Spleen (tissue), 3 donors: ENCODE measurements at regions not wholly inside any gene's neighbourhood (a gene's known extent, or its start where the extent isn't known, plus 50 kb on each side); places are given as distances from the start of the nearest gene placed in this dataset.

Experiments used
- POLR2A ChIP-seq, 3 donors: fragments of 450-650 bp; IDR thresholded peaks; one replicate each; pipeline ENCODE4 v1.5.1; 2017; ENCODE audit warnings: antibody characterized with exemption in 3 of 3, mild to moderate bottlenecking in 1 of 3
- POLR2AphosphoS5 ChIP-seq, 3 donors: sonication (generic); formaldehyde crosslinking; IDR thresholded peaks; one replicate each; pipeline ENCODE4 v1.5.1; 2017; ENCODE audit warnings: antibody characterized with exemption in 3 of 3

DNA sequence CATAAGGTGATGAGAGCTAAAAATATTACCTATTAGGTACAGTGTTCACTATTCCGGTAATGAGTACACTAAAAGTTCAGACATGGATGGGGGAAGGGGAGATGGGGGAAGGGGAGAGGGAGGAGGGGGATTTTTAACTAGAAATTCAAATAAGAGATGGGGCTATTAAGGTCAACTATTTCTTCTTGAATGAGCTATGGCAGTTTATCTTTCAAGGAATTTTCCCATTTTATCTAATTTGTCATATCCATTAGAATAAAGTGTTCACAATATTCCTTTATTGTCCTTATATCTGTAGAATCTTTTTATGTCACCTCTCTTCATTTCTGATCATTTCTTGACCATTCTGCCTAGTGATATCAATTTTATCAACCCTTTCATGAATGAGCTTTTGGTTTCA, 362.4 kb downstream of the SUCLA2 start:
- no peak for TF ChIP-seq POLR2A (IDR thresholded peaks at IDR 0.05)
- no peak for TF ChIP-seq POLR2AphosphoS5 (IDR thresholded peaks at IDR 0.05)
